Panc1 (cell line): ENCODE measurements at regions not wholly inside any gene's neighbourhood (a gene's known extent, or its start where the extent isn't known, plus 50 kb on each side); places are given as distances from the start of the nearest gene placed in this dataset.

Experiments
- ATAC-seq: fragments of 200-7000 bp; cut with Tn5 transposase; 2 replicates; pipeline ENCODE4 v1.9.1; 2020; ENCODE audit warnings: mild to moderate bottlenecking, moderate library complexity
- BruUV-seq: library from RNA; stranded (reverse); fragments of 400-500 nt; replicated peaks from 2 replicates; lab custom pipeline; 2021; lab: Mats Ljungman, UMichigan
- CTCF ChIA-PET: fragments of 300-600 bp; sonication (Branson Sonifier 250); formaldehyde crosslinking; loops from one replicate; lab custom pipeline; 2022; ENCODE audit warnings: antibody characterized with exemption; lab: Charles Lee
- POLR2A ChIA-PET: fragments of 300-600 bp; sonication (Branson Sonifier 250); formaldehyde crosslinking; loops from one replicate; lab custom pipeline; 2022; ENCODE audit warnings: antibody characterized with exemption; lab: Charles Lee
- DNase-seq: peaks from one replicate; pipeline ENCODE4 v3.0.0-alpha.2; 2010; ENCODE audit warnings: low read depth, low spot score
- H3K27ac ChIP-seq: 2 replicates; pipeline ENCODE4 v1.5.1; 2011; ENCODE audit warnings: mild to moderate bottlenecking, low read length, inconsistent platforms
- H3K27me3 ChIP-seq: fragments of 200-500 bp; sonication (Bioruptor generic); 2 replicates; pipeline ENCODE4 v1.6.0; 2014; ENCODE audit warnings: low read length, inconsistent platforms; ENCODE audit not compliant: control insufficient read depth, insufficient read depth
- H3K36me3 ChIP-seq: fragments of 200-500 bp; sonication (Bioruptor generic); 2 replicates; pipeline ENCODE4 v1.5.1; 2014; ENCODE audit warnings: inconsistent platforms, mild to moderate bottlenecking, low read length, moderate library complexity; ENCODE audit not compliant: control insufficient read depth, insufficient read depth
- H3K4me1 ChIP-seq: 2 replicates; pipeline ENCODE4 v1.5.1; 2011; ENCODE audit warnings: inconsistent platforms, mild to moderate bottlenecking, low read length, moderate library complexity; ENCODE audit not compliant: control insufficient read depth, insufficient read depth
- H3K4me3 ChIP-seq, 2 experiments: 2 replicates each; pipeline ENCODE4 v1.5.1; 2011 to 2012; ENCODE audit warnings: low read depth in 2 of 2, low read length in 2 of 2, mild to moderate bottlenecking in 2 of 2, inconsistent platforms in 1 of 2, moderate library complexity in 1 of 2
- H3K9me3 ChIP-seq: fragments of 200-500 bp; sonication (Bioruptor generic); 2 replicates; pipeline ENCODE4 v1.5.1; 2014; ENCODE audit warnings: low read depth, mild to moderate bottlenecking, inconsistent platforms, low read length, moderate library complexity; ENCODE audit not compliant: control insufficient read depth, insufficient read depth
- POLR2AphosphoS5 ChIP-seq: IDR thresholded peaks from 2 replicates; pipeline ENCODE4 v1.6.1; 2012; ENCODE audit warnings: mild to moderate bottlenecking, low read depth, low read length, moderate library complexity
- SIN3A ChIP-seq: IDR thresholded peaks from 2 replicates; pipeline ENCODE4 v1.6.1; 2012; ENCODE audit warnings: low read depth, mild to moderate bottlenecking, low read length, moderate library complexity, borderline replicate concordance; ENCODE audit not compliant: insufficient read depth
- TCF7L2 ChIP-seq: IDR thresholded peaks from 2 replicates; pipeline ENCODE4 v1.6.1; 2011; ENCODE audit warnings: mild to moderate bottlenecking, low read depth, low read length, inconsistent platforms
- in situ Hi-C: cut with HindIII; loops from 2 replicates; pipeline ENCODE4 v1.10.0; 2016; ENCODE audit warnings: low sequenced_read_pairs, low pct_unique_long_range_greater_than_20kb
- intact Hi-C: fragments of 100-400 bp; cut with micrococcal nuclease; formaldehyde crosslinking; loops from one replicate; pipeline ENCODE4 v1.10.0; 2022; ENCODE audit not compliant: unreplicated experiment
- TF ChIP-seq, protein P1 (sequence below), 2 experiments: IDR thresholded peaks; 2 replicates each; pipeline ENCODE4 v1.6.1; 2011 to 2012; ENCODE audit warnings: low read depth in 2 of 2, control low read depth in 1 of 2, low read length in 1 of 2, mild to moderate bottlenecking in 1 of 2, moderate library complexity in 1 of 2; ENCODE audit not compliant: insufficient read depth in 1 of 2
- TF ChIP-seq, protein P2 (sequence below): fragments of 450-650 bp; IDR thresholded peaks from 2 replicates; pipeline ENCODE4 v1.5.1; 2017; ENCODE audit warnings: mild to moderate bottlenecking

DNA sequence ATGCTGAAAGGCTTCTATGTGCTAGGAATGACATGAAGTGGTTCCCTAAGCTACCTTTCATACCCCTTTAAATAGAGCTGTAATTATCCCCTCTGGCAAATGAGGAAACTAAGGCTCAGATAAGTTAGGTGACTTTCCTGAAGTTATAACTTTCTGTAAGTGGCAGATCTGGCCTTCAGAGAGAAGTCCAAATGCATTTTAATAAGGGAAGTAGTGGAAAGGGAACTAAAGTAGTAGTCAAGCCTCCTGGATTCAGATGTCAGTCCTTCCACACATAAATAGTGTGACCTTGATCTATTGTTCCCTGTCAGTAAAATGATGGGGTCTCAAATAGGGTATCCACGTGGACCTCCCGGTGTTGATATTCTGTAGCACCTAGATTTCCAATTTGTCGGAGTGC lies 277.7 kb downstream of the EDEM1 start:
- CTCF ChIA-PET = no interaction called here
- in situ Hi-C loops (no loop called here), intact Hi-C loops (no loop called here)
- Histone ChIP-seq H3K9me3 (no peaks in the 10 kb centered on the region), H3K4me1 (no peaks in the 10 kb centered on the region), H3K36me3 (no peaks in the 10 kb centered on the region), H3K4me3 (no peak overlapping the region), H3K27ac (no peak overlapping the region), H3K27me3 (no peaks in the 10 kb centered on the region)
- ATAC-seq = no peak
- POLR2A ChIA-PET = no interaction called here
- BruUV-seq = no TSS peak
- DNase-seq = no peak
- TF ChIP-seq, protein P1, sequence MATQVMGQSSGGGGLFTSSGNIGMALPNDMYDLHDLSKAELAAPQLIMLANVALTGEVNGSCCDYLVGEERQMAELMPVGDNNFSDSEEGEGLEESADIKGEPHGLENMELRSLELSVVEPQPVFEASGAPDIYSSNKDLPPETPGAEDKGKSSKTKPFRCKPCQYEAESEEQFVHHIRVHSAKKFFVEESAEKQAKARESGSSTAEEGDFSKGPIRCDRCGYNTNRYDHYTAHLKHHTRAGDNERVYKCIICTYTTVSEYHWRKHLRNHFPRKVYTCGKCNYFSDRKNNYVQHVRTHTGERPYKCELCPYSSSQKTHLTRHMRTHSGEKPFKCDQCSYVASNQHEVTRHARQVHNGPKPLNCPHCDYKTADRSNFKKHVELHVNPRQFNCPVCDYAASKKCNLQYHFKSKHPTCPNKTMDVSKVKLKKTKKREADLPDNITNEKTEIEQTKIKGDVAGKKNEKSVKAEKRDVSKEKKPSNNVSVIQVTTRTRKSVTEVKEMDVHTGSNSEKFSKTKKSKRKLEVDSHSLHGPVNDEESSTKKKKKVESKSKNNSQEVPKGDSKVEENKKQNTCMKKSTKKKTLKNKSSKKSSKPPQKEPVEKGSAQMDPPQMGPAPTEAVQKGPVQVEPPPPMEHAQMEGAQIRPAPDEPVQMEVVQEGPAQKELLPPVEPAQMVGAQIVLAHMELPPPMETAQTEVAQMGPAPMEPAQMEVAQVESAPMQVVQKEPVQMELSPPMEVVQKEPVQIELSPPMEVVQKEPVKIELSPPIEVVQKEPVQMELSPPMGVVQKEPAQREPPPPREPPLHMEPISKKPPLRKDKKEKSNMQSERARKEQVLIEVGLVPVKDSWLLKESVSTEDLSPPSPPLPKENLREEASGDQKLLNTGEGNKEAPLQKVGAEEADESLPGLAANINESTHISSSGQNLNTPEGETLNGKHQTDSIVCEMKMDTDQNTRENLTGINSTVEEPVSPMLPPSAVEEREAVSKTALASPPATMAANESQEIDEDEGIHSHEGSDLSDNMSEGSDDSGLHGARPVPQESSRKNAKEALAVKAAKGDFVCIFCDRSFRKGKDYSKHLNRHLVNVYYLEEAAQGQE (IDR thresholded peaks at IDR 0.05; ENCODE audit: insufficient read depth in 1 of 2, low read depth in 2 of 2, low read length in 1 of 2) = no peak
- TF ChIP-seq SIN3A = no peak

DNA sequence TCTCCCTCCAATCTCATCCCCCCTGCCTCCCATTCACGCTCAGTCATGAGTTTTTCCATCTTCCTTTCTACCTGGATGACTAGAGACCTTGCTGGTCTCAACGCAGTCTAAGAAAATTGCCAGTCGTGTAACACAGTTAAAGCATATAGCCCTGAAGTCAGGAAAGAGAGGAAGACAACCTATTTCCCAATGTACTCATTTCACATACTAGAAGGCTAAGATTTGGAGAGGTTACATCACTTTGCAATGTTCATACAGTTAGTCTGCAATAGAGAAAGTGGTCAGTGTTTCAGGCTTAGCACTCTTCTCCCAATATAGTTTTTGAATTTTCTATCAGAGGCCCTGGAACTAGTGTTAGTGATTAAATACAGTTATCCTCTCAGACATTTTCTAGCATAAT lies 278.6 kb downstream of the EDEM1 start:
- Histone ChIP-seq H3K4me1 (no peaks in the 10 kb centered on the region), H3K9me3 (no peaks in the 10 kb centered on the region), H3K27me3 (no peaks in the 10 kb centered on the region), H3K36me3 (no peaks in the 10 kb centered on the region), H3K4me3 (no peak overlapping the region), H3K27ac (no peak overlapping the region)
- no TSS peak for BruUV-seq
- intact Hi-C loops = no loop called here
- TF ChIP-seq, protein P1 (IDR thresholded peaks at IDR 0.05; ENCODE audit: insufficient read depth in 1 of 2, low read depth in 2 of 2, low read length in 1 of 2) = no peak
- no peak for TF ChIP-seq TCF7L2
- no peak for TF ChIP-seq POLR2AphosphoS5
- TF ChIP-seq, protein P2, sequence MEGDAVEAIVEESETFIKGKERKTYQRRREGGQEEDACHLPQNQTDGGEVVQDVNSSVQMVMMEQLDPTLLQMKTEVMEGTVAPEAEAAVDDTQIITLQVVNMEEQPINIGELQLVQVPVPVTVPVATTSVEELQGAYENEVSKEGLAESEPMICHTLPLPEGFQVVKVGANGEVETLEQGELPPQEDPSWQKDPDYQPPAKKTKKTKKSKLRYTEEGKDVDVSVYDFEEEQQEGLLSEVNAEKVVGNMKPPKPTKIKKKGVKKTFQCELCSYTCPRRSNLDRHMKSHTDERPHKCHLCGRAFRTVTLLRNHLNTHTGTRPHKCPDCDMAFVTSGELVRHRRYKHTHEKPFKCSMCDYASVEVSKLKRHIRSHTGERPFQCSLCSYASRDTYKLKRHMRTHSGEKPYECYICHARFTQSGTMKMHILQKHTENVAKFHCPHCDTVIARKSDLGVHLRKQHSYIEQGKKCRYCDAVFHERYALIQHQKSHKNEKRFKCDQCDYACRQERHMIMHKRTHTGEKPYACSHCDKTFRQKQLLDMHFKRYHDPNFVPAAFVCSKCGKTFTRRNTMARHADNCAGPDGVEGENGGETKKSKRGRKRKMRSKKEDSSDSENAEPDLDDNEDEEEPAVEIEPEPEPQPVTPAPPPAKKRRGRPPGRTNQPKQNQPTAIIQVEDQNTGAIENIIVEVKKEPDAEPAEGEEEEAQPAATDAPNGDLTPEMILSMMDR = no peak
- TF ChIP-seq SIN3A = no peak
- ATAC-seq = no peak
- DNase-seq = no peak
- POLR2A ChIA-PET = no interaction called here
- in situ Hi-C loops = no loop called here
- CTCF ChIA-PET = no interaction called here
